Right ventricle myocardium inferior (tissue), 1 donor: ENCODE measurements at regions not wholly inside any gene's neighbourhood (a gene's known extent, or its start where the extent isn't known, plus 50 kb on each side); places are given as distances from the start of the nearest gene placed in this dataset.
"Not testable (repeated sequence)": the region's sequence is repeated elsewhere in the genome, so short reads cannot be mapped to it uniquely, and the experiment has no call there.

ENCODE experiments used
- ATAC-seq: fragments of 200-7000 bp; cut with Tn5 transposase; one replicate; pipeline ENCODE4 v1.9.1; 2020; ENCODE audit warnings: mild to moderate bottlenecking, moderate library complexity
- DNase-seq: peaks from one replicate; pipeline ENCODE4 v3.0.0; 2021; ENCODE audit errors: missing footprints
- intact Hi-C: fragments of 100-400 bp; cut with DNase I; formaldehyde crosslinking; loops from one replicate; pipeline ENCODE4 v1.11.0; 2022
- donor health status: DM: no; HTN: yes; CAD: no; lungs with severe emphysema.

- DNase-seq (no peak), ATAC-seq (no peak)
- intact Hi-C loops = no loop called here
Measured at GRCh38 chr2:146979746-146980145, 865.1 kb upstream of the ACVR2A start.

GRCh38 chr2:146978577-146979555, 866.0 kb upstream of the ACVR2A start:
- ATAC-seq (no peak), DNase-seq (no peak)
- intact Hi-C loops = no loop called here

- DNase-seq, intact Hi-C loops, ATAC-seq: not testable (repeated sequence)
Measured at GRCh38 chr2:146970981-146971380, 873.8 kb upstream of the ACVR2A start.

DNA sequence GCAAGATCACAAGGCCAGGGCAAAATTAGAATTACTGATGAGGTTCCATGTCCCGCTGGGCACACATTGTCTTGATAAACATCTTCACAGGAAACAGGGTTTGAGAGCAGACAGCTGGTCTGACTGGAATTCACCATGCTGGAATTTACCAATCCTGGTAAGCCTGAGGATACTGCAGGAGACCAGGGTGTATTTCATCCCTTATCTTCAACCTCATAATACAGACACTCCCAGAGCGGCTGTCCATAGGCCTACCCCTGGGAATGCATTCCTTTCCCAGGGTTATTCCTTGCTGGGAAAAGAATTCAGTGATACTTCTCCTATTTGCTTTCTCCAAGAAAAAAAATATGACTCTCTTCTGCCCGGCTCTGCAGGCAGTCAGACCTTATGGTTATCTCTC, 875.1 kb upstream of the ACVR2A start:
- ATAC-seq, intact Hi-C loops, DNase-seq: not testable (repeated sequence)

DNA sequence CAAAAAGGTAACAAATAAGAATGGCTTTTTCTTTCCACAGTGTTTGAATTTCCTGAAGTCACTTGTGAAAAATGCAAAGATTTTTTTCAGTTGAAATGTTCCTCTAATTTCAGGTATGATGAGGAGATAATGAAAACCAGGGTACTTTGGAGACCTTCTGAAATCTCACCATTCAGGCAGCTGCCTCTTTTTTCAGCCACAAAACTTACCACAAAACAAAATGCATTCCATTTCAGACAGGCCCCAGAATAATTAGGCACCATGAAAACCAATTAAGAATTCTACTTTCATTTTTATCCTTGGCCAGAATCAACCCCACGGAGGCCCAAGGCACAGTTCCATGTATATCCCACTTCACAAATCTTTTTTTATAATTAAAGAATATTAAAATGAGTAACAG, 880.3 kb upstream of the ACVR2A start:
- DNase-seq = no peak
- no peak for ATAC-seq
- intact Hi-C loops = no loop called here

GRCh38 chr2:146954544-146954943, 890.3 kb upstream of the ACVR2A start:
- no peak for ATAC-seq
- no peak for DNase-seq
- intact Hi-C loops = no loop called here

DNA sequence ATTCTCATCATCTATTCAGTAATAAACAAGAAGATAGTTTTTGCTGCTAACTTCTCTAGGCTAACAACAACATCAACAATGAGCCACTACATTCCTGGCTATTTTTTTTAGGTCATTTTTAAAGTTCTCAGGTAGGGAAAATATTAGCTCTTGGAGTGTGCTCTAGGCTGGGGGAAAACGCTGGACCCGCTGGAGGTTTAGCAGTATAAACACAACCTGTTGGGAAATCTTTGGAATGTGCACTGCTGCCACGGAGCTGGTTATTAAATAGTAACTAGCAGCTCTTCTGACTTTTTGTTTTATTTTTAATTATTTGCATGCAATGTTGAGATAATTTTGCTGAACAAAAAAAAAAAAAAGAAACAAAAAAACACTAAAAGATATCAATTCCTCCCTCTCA, 892.1 kb upstream of the ACVR2A start:
- no peak for DNase-seq
- ATAC-seq = no peak
- intact Hi-C loops = no loop called here

GRCh38 chr2:146950911-146951310, 893.9 kb upstream of the ACVR2A start:
- intact Hi-C loops = no loop called here
- DNase-seq (no peak), ATAC-seq (no peak)

GRCh38 chr2:146950361-146950760, 894.5 kb upstream of the ACVR2A start:
- no peak for DNase-seq
- intact Hi-C loops = no loop called here
- ATAC-seq = no peak

GRCh38 chr2:146949400-146949799, 895.4 kb upstream of the ACVR2A start:
- no peak for ATAC-seq
- no peak for DNase-seq
- intact Hi-C loops = no loop called here

DNA sequence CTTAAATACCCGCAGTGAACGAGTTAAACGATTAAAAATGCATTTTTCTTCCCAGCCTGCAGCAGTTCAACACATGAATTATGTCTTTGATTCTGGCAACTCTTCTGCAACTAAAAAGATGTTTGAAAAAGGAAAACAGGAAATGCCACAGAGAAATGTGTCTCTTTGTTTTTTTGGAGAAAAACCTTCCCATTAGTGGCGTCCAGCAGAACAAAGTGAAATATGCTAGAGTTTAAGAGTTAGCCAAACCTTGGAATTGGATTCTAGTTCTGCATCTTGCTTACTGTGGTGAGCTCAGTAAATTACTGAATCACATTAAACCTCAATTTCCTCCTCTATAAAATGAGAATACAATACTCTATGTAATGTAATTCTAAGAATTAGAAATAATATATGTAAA, 900.2 kb upstream of the ACVR2A start:
- ATAC-seq (no peak), DNase-seq (no peak)
- intact Hi-C loops = no loop called here

GRCh38 chr2:146939991-146940685, 904.7 kb upstream of the ACVR2A start:
- DNase-seq (no peak), ATAC-seq (no peak)
- intact Hi-C loops = no loop called here

GRCh38 chr2:146934921-146935320, 909.9 kb upstream of the ACVR2A start:
- ATAC-seq (no peak), DNase-seq (no peak)
- intact Hi-C loops = no loop called here

- ATAC-seq (no peak), DNase-seq (no peak)
- intact Hi-C loops = no loop called here
Measured at GRCh38 chr2:146931109-146931508, 913.7 kb upstream of the ACVR2A start.

DNA sequence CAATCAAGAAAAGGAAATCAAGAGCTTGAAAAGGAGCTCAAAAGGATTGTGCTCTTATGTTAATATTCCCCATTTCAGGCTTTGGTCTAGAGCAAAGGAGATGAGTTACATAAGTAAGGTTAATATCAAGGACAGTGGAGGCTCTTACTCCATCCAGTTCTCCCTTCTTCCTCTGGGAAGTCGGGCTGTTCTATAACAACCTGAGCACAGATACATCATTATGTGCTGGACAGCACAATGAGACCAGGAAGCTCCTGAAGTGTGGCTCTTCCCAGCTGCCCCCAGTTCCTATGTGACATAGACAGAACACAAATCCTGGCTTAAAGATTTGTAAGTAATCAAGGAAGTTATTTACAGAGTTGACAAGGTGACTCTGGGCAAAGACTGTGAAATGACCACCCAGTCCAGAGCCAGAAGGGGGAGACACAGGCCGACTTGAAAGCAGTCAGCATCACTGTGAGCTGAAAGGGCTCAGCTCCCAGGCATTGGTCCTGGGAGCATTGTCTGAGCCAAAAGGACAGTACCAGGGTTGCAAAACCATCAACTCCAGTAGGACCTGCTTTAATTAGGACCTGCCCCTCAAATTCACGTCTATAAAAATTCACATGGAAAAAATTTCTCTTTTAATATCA, 917.6 kb upstream of the ACVR2A start:
- ATAC-seq = no peak
- DNase-seq = no peak
- intact Hi-C loops = no loop called here

- intact Hi-C loops = no loop called here
Measured at GRCh38 chr2:146918280-146918679, 926.5 kb upstream of the ACVR2A start.

GRCh38 chr2:146917431-146918042, 927.3 kb upstream of the ACVR2A start:
- ATAC-seq (no peak), DNase-seq (no peak)
- intact Hi-C loops = no loop called here

More at GRCh38 chr2:146918280-146918679, 926.5 kb upstream of the ACVR2A start:
- DNase-seq (no peak), ATAC-seq (no peak)

- intact Hi-C loops = no loop called here
- DNase-seq (no peak), ATAC-seq (no peak)
Measured at GRCh38 chr2:146916914-146917313, 927.9 kb upstream of the ACVR2A start.

DNA sequence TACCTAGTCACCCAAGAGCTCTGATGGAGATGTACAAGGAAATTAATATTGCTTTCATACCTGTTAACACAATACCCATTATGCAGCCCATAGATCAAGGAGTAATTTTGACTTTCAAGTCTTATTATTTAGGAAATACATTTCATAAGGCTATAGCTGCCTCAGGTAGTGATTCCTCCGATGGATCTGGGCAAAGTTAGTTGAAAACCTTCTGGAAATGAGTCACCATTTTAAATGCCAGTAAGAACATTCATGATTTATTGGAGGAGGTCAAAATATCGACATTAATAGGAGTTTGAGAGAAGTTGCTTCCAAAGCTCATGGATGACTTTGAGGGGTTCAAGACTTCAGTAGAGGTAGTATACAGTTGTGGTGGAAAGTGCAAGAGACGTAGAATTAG, 931.4 kb upstream of the ACVR2A start:
- intact Hi-C loops = no loop called here
- DNase-seq = no peak
- no peak for ATAC-seq
